Nephron progenitor cell (in vitro differentiated cells): ENCODE measurements at regions not wholly inside any gene's neighbourhood (a gene's known extent, or its start where the extent isn't known, plus 50 kb on each side); places are given as distances from the start of the nearest gene placed in this dataset.
"Not testable (repeated sequence)": the region's sequence is repeated elsewhere in the genome, so short reads cannot be mapped to it uniquely, and the experiment has no call there.

Source experiments
- DNase-seq: peaks from one replicate; pipeline ENCODE4 v3.0.0; 2021
- H3K27ac Mint-ChIP-seq: 2 replicates; pipeline ENCODE4 v1.8.0; 2021; ENCODE audit warnings: mild to moderate bottlenecking, moderate library complexity, mixed read lengths
- H3K27me3 Mint-ChIP-seq: 2 replicates; pipeline ENCODE4 v1.8.0; 2021; ENCODE audit warnings: mild to moderate bottlenecking, low read depth, mixed read lengths; ENCODE audit not compliant: poor library complexity
- H3K36me3 Mint-ChIP-seq: 2 replicates; pipeline ENCODE4 v1.8.0; 2021; ENCODE audit warnings: low read depth, mixed read lengths
- H3K4me1 Mint-ChIP-seq: 2 replicates; pipeline ENCODE4 v1.8.0; 2021; ENCODE audit warnings: mixed read lengths
- H3K4me3 Mint-ChIP-seq: 2 replicates; pipeline ENCODE4 v1.8.0; 2021; ENCODE audit warnings: mild to moderate bottlenecking, moderate library complexity, mixed read lengths
- H3K9me3 Mint-ChIP-seq: 2 replicates; pipeline ENCODE4 v1.8.0; 2021; ENCODE audit warnings: mild to moderate bottlenecking, moderate library complexity, mixed read lengths
- CTCF ChIP-seq: fragments of 200-600 bp; sonication (generic); IDR thresholded peaks from 2 replicates; pipeline ENCODE4 v1.5.0; 2021; ENCODE audit warnings: antibody characterized with exemption

- no peak for DNase-seq
- Mint-ChIP-seq H3K9me3 (peaks cover 19% of the 10 kb centered on the region), H3K36me3 (peaks cover 12% of the 10 kb centered on the region), H3K4me1 (peaks cover 46% of the 10 kb centered on the region), H3K27me3 (peaks cover 3% of the 10 kb centered on the region), H3K27ac (no peak overlapping the region), H3K4me3 (no peak overlapping the region)
- TF ChIP-seq CTCF: no peak
These were observed 327.9 kb upstream of the ADAMTS9 start for GRCh38 chr3:65015711-65016110.

DNA sequence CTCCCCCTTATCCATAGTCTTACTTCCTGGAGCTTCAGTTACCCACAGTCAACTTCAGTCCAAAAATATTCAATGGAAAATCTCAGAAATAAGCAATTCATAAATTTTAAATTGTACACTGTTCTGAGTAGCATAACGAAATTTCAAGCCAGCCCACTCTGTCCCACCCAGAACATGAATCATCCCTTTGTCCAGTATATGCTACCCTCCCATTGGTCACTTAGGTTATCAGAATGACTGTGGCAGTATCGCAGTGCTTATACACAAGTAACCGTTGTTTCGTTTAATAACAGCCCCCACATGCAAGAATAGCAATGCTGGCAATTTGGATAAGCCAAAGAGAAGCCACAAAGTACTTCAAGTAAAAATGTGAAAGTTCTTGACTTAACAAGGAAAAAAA lies 325.3 kb upstream of the ADAMTS9 start:
- H3K27me3 Mint-ChIP-seq: no peaks in the 10 kb centered on the region
- H3K4me3 Mint-ChIP-seq: no peak overlapping the region
- H3K4me1 Mint-ChIP-seq: peaks cover 22% of the 10 kb centered on the region
- H3K36me3 Mint-ChIP-seq: peaks cover 12% of the 10 kb centered on the region
- no peak for DNase-seq
- peaks cover 19% of the 10 kb centered on the region for H3K9me3 Mint-ChIP-seq
- no peak overlapping the region for H3K27ac Mint-ChIP-seq
- no peak for TF ChIP-seq CTCF

DNA sequence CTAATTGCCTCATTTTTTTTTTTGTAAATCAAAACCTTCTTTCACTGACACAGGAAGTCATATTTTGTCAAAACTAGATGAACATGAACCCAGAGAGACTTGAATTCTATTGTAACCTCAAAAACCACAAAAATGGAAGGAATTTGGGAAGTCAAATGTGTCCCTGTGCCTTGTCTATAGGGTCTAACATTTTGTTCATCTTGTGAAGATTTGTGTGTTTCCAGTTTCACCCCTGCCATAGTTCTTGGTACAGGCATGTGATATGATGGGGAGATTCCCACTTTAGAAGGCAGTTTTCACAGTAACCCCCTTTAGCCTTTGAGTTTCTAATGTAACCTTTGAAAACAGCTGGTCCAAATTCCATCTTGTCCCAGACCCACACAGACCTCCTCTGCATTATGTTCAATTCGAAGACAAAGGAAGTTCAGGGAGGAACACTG lies 318.5 kb upstream of the ADAMTS9 start:
- Mint-ChIP-seq H3K4me1 (peaks cover 15% of the 10 kb centered on the region), H3K36me3 (no peaks in the 10 kb centered on the region), H3K27me3 (peaks cover 7% of the 10 kb centered on the region), H3K4me3 (no peak overlapping the region), H3K9me3 (peaks cover 11% of the 10 kb centered on the region), H3K27ac (no peak overlapping the region)
- no peak for TF ChIP-seq CTCF
- no peak for DNase-seq

DNA sequence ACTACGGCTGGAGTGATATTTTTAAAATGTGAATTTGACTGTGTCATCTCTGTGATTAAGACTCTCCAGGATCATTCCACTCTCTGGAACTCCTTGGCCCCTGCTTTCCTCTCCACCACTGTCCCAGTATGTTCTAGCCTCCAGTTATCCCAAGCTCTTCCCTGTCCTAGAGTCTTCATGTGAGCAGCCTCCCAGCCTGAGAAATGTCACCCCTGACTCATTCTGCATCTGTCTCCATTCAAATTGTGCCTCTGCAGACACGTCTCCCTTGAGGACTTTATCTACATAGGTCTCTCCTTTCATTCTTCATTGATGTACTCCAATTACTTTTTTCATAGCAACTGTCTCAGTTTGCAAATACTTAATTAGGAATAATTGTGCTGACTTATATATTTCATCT lies 317.7 kb upstream of the ADAMTS9 start:
- no peak for TF ChIP-seq CTCF
- Mint-ChIP-seq H3K4me1 (peaks cover 19% of the 10 kb centered on the region), H3K36me3 (no peaks in the 10 kb centered on the region), H3K27me3 (peaks cover 7% of the 10 kb centered on the region), H3K27ac (peak overlapping the region; percentile 4), H3K9me3 (peaks cover 15% of the 10 kb centered on the region), H3K4me3 (no peak overlapping the region)
- no peak for DNase-seq

DNA sequence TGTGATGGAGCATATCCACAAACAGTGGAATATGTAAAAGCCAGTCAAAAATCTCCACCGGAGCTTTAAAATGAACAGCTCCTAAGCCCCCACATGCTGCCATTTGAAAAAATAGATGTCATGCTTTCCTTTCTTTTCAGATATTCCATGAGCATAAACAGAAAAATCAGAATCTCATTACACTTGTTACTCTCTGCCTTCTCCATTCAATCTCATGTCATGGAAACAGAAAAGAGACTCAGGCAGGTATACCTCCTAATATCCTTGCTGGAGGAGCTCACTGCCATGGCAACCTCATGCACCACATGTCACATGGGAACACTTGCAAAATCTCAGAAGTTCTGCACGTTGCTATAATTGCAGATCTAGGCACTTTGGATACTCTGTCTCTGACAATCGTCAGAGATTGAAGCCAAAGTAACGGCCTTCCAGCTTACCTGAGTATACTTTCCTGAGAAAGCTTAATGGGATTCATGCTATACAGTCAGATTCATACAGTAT lies 317.0 kb upstream of the ADAMTS9 start:
- peaks cover 7% of the 10 kb centered on the region for H3K27me3 Mint-ChIP-seq
- no peak overlapping the region for H3K27ac Mint-ChIP-seq
- H3K4me1 Mint-ChIP-seq: peaks cover 24% of the 10 kb centered on the region
- H3K4me3 Mint-ChIP-seq: no peak overlapping the region
- peaks cover 17% of the 10 kb centered on the region for H3K9me3 Mint-ChIP-seq
- no peak for TF ChIP-seq CTCF
- no peak for DNase-seq
- H3K36me3 Mint-ChIP-seq: no peaks in the 10 kb centered on the region

- Mint-ChIP-seq H3K36me3 (no peaks in the 10 kb centered on the region), H3K27ac (no peak overlapping the region), H3K4me3 (no peak overlapping the region), H3K27me3 (peaks cover 7% of the 10 kb centered on the region), H3K9me3 (peaks cover 17% of the 10 kb centered on the region), H3K4me1 (peaks cover 28% of the 10 kb centered on the region)
- TF ChIP-seq CTCF: no peak
- DNase-seq: no peak
These were observed 316.5 kb upstream of the ADAMTS9 start for GRCh38 chr3:65004306-65004705.

DNA sequence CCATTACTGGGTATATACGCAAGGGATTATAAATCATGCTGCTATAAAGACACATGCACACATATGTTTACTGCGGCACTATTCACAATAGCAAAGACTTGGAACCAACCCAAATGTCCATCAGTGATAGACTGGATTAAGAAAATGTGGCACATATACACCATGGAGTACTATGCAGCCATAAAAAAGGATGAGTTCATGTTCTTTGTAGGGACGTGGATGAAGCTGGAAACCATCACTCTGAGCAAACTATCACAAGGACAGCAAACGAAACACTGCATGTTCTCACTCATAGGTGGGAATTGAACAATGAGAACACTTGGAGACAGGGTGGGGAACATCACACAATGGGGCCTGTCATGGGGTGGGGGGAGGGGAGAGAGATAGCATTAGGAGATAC lies 313.3 kb upstream of the ADAMTS9 start:
- Mint-ChIP-seq H3K4me1 (peaks cover 47% of the 10 kb centered on the region), H3K9me3 (peaks cover 17% of the 10 kb centered on the region)
- H3K36me3 Mint-ChIP-seq, DNase-seq, H3K4me3 Mint-ChIP-seq, H3K27ac Mint-ChIP-seq, H3K27me3 Mint-ChIP-seq: not testable (repeated sequence)
